AG04449 (cell line): ENCODE measurements at regions not wholly inside any gene's neighbourhood (a gene's known extent, or its start where the extent isn't known, plus 50 kb on each side); places are given as distances from the start of the nearest gene placed in this dataset.

ENCODE experiments used
- CTCF ChIA-PET: fragments of 350-600 bp; formaldehyde crosslinking; extraction: SDS; loops from one replicate; lab custom pipeline; 2021; ENCODE audit warnings: antibody characterized with exemption; lab: Yijun Ruan, JAX
- POLR2A ChIA-PET: fragments of 400-600, 350-600 bp; formaldehyde crosslinking; extraction: SDS; loops from one replicate; lab custom pipeline; 2020; ENCODE audit warnings: antibody characterized with exemption, inconsistent platforms; lab: Yijun Ruan, JAX
- DNase-seq: peaks from one replicate; pipeline ENCODE4 v3.0.0-alpha.2; 2010; ENCODE audit warnings: low read depth, low spot score
- H3K4me3 ChIP-seq: 2 replicates; pipeline ENCODE4 v1.5.1; 2011; ENCODE audit warnings: low read depth, mild to moderate bottlenecking, control low read depth, low read length
- CTCF ChIP-seq: IDR thresholded peaks from one replicate; pipeline ENCODE4 v1.5.1; 2011; ENCODE audit warnings: mild to moderate bottlenecking, moderate library complexity, low read length, control low read depth, inconsistent platforms; ENCODE audit not compliant: insufficient read depth; ENCODE audit errors: missing control alignments

GRCh38 chr14:95398630-95399547 lies 79.2 kb upstream of the CLMN start:
- DNase-seq, result no peak
- no peak for TF ChIP-seq CTCF
- ChIA-PET POLR2A (no interaction called here), CTCF (no interaction called here)
- no peak overlapping the region for H3K4me3 ChIP-seq

GRCh38 chr14:95397325-95397724 lies 77.6 kb upstream of the CLMN start:
- ChIA-PET POLR2A (no interaction called here), CTCF (no interaction called here)
- no peak for TF ChIP-seq CTCF
- no peak overlapping the region for H3K4me3 ChIP-seq
- DNase-seq, result no peak

- POLR2A ChIA-PET, result no interaction called here
These were observed 76.5 kb upstream of the CLMN start for GRCh38 chr14:95396221-95396620.

GRCh38 chr14:95395098-95395737 lies 75.5 kb upstream of the CLMN start:
- TF ChIP-seq CTCF, result no peak
- no peak overlapping the region for H3K4me3 ChIP-seq
- ChIA-PET CTCF (no interaction called here), POLR2A (no interaction called here)
- DNase-seq, result no peak

More at GRCh38 chr14:95396221-95396620, 76.5 kb upstream of the CLMN start:
- no peak for DNase-seq
- H3K4me3 ChIP-seq, result no peak overlapping the region
- CTCF ChIA-PET, result no interaction called here
- no peak for TF ChIP-seq CTCF

GRCh38 chr14:95394297-95395097 lies 74.8 kb upstream of the CLMN start:
- H3K4me3 ChIP-seq, result no peak overlapping the region
- POLR2A ChIA-PET, result no interaction called here
- TF ChIP-seq CTCF, result no peak
- CTCF ChIA-PET, result no interaction called here
- DNase-seq, result no peak

GRCh38 chr14:95392841-95393240 lies 73.1 kb upstream of the CLMN start:
- POLR2A ChIA-PET, result no interaction called here
- TF ChIP-seq CTCF, result no peak
- no peak for DNase-seq
- no peak overlapping the region for H3K4me3 ChIP-seq
- CTCF ChIA-PET, result interaction anchor here (0.6 kb wide), 1 partner anchor 144 kb away, joined by 3 read pairs; no protein-coding TSS in a partner anchor
